ENCODE measurements at regions not wholly inside any gene's neighbourhood (a gene's known extent, or its start where the extent isn't known, plus 50 kb on each side); places are given as distances from the start of the nearest gene placed in this dataset.

GRCh38 chr3:18680758-18681157 is 255.6 kb upstream of the SATB1 start:
- no peak for TF ChIP-seq NFIC (IDR thresholded peaks at IDR 0.05)
- TF ChIP-seq, protein P1, sequence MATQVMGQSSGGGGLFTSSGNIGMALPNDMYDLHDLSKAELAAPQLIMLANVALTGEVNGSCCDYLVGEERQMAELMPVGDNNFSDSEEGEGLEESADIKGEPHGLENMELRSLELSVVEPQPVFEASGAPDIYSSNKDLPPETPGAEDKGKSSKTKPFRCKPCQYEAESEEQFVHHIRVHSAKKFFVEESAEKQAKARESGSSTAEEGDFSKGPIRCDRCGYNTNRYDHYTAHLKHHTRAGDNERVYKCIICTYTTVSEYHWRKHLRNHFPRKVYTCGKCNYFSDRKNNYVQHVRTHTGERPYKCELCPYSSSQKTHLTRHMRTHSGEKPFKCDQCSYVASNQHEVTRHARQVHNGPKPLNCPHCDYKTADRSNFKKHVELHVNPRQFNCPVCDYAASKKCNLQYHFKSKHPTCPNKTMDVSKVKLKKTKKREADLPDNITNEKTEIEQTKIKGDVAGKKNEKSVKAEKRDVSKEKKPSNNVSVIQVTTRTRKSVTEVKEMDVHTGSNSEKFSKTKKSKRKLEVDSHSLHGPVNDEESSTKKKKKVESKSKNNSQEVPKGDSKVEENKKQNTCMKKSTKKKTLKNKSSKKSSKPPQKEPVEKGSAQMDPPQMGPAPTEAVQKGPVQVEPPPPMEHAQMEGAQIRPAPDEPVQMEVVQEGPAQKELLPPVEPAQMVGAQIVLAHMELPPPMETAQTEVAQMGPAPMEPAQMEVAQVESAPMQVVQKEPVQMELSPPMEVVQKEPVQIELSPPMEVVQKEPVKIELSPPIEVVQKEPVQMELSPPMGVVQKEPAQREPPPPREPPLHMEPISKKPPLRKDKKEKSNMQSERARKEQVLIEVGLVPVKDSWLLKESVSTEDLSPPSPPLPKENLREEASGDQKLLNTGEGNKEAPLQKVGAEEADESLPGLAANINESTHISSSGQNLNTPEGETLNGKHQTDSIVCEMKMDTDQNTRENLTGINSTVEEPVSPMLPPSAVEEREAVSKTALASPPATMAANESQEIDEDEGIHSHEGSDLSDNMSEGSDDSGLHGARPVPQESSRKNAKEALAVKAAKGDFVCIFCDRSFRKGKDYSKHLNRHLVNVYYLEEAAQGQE (IDR thresholded peaks at IDR 0.05; ENCODE audit: low read depth) = no peak
- TF ChIP-seq CEBPB (IDR thresholded peaks at IDR 0.05) = no peak
- no peak for TF ChIP-seq TAF1 (IDR thresholded peaks at IDR 0.05; ENCODE audit: low read depth)
- TF ChIP-seq CREB1 (IDR thresholded peaks at IDR 0.05; ENCODE audit: low read depth) = no peak
- TF ChIP-seq TEAD4 (IDR thresholded peaks at IDR 0.05) = no peak
- no peak for TF ChIP-seq MAX (IDR thresholded peaks at IDR 0.05)
- no peak for TF ChIP-seq TCF12 (IDR thresholded peaks at IDR 0.05; ENCODE audit: low read depth)
- TF ChIP-seq RAD21 (IDR thresholded peaks at IDR 0.05; ENCODE audit: low read depth) = no peak
- TF ChIP-seq EP300 (IDR thresholded peaks at IDR 0.05; ENCODE audit: borderline replicate concordance) = no peak
- TF ChIP-seq FOXM1 (IDR thresholded peaks at IDR 0.05; ENCODE audit: borderline replicate concordance, low read depth) = no peak
- TF ChIP-seq EGR1 (IDR thresholded peaks at IDR 0.05) = no peak
- no peak for TF ChIP-seq YY1 (IDR thresholded peaks at IDR 0.05; ENCODE audit: low read depth)
- TF ChIP-seq, protein P2, sequence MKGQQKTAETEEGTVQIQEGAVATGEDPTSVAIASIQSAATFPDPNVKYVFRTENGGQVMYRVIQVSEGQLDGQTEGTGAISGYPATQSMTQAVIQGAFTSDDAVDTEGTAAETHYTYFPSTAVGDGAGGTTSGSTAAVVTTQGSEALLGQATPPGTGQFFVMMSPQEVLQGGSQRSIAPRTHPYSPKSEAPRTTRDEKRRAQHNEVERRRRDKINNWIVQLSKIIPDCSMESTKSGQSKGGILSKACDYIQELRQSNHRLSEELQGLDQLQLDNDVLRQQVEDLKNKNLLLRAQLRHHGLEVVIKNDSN (IDR thresholded peaks at IDR 0.05) = no peak
- no peak for TF ChIP-seq ZBTB7A (IDR thresholded peaks at IDR 0.05; ENCODE audit: low read depth)

GRCh38 chr3:18679238-18679637 is 254.1 kb upstream of the SATB1 start:
- TF ChIP-seq FOXM1 (IDR thresholded peaks at IDR 0.05; ENCODE audit: borderline replicate concordance, low read depth) (no peak), MAX (IDR thresholded peaks at IDR 0.05) (no peak), NFIC (IDR thresholded peaks at IDR 0.05) (no peak), TAF1 (IDR thresholded peaks at IDR 0.05; ENCODE audit: low read depth) (no peak)

DNA sequence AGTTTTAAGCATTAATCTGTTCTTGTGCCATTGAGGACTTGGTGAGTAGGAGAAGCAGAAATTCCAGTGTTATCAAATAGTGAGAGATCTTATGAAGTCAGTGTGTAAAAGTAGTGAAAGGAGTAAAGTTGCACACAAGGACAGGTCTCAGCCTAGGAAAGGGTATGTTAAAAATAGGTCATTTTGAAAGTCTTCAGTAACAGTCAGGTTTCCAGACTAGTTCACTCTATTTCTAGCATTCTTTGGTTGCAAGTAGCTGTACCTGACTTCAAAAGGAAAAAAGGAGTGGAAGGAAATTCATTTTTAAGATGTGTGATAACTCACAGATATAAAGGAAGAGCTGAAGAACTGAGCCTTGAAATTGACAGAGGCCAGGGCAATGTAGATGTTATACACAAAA is 250.1 kb upstream of the SATB1 start:
- TF ChIP-seq, protein P1 (IDR thresholded peaks at IDR 0.05; ENCODE audit: low read depth) = no peak
- TF ChIP-seq EP300 (IDR thresholded peaks at IDR 0.05; ENCODE audit: borderline replicate concordance) (no peak), MAX (IDR thresholded peaks at IDR 0.05) (no peak), NFIC (IDR thresholded peaks at IDR 0.05) (no peak), TCF12 (IDR thresholded peaks at IDR 0.05; ENCODE audit: low read depth) (no peak), TEAD4 (IDR thresholded peaks at IDR 0.05) (no peak), EGR1 (IDR thresholded peaks at IDR 0.05) (no peak), YY1 (IDR thresholded peaks at IDR 0.05; ENCODE audit: low read depth) (no peak)

DNA sequence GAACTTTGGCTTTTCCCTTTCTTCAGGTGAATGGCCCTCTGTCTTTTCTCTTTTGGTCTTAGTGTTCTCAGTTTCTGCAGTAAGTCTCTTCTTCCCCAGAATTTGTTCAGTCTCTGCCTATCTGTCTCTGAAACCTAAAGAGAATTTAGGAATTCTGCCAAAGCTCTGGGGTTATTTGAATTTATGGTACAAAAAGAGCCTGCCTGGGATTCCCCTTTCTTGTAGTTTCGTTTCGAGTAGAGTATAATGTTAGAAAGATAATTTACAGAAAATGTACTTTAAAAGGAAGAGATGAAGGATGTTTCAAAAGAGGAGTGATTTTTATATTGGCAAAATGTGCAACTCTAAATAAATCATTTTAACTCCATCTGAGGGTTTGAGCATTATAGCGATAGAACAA is 247.4 kb upstream of the SATB1 start:
- TF ChIP-seq ZBTB7A (IDR thresholded peaks at IDR 0.05; ENCODE audit: low read depth) = no peak
- TF ChIP-seq TCF12 (IDR thresholded peaks at IDR 0.05; ENCODE audit: low read depth) = no peak
- TF ChIP-seq, protein P2 (IDR thresholded peaks at IDR 0.05) = no peak
- no peak for TF ChIP-seq CEBPB (IDR thresholded peaks at IDR 0.05)
- no peak for TF ChIP-seq YY1 (IDR thresholded peaks at IDR 0.05; ENCODE audit: low read depth)
- no peak for TF ChIP-seq EP300 (IDR thresholded peaks at IDR 0.05; ENCODE audit: borderline replicate concordance)
- no peak for TF ChIP-seq CREB1 (IDR thresholded peaks at IDR 0.05; ENCODE audit: low read depth)
- no peak for TF ChIP-seq MAX (IDR thresholded peaks at IDR 0.05)
- TF ChIP-seq FOXM1 (IDR thresholded peaks at IDR 0.05; ENCODE audit: borderline replicate concordance, low read depth) = no peak
- no peak for TF ChIP-seq TAF1 (IDR thresholded peaks at IDR 0.05; ENCODE audit: low read depth)
- TF ChIP-seq EGR1 (IDR thresholded peaks at IDR 0.05) = no peak
- no peak for TF ChIP-seq TEAD4 (IDR thresholded peaks at IDR 0.05)
- TF ChIP-seq, protein P1 (IDR thresholded peaks at IDR 0.05; ENCODE audit: low read depth) = no peak
- TF ChIP-seq NFIC (IDR thresholded peaks at IDR 0.05) = no peak
- TF ChIP-seq RAD21 (IDR thresholded peaks at IDR 0.05; ENCODE audit: low read depth) = no peak

Measured in Ishikawa (cell line).